ENCODE measurements at regions not wholly inside any gene's neighbourhood (a gene's known extent, or its start where the extent isn't known, plus 50 kb on each side); places are given as distances from the start of the nearest gene placed in this dataset.

GRCh38 chr3:178443634-178444033 lies 92.6 kb upstream of the KCNMB2 start:
- TF ChIP-seq ZFX (IDR thresholded peaks at IDR 0.05): no peak
- TF ChIP-seq CTCF (conservative IDR thresholded peaks at IDR 0.05): peak; percentile 67
- no peak overlapping the region for H3K27ac ChIP-seq

GRCh38 chr3:178445139-178445538 lies 91.1 kb upstream of the KCNMB2 start:
- peak overlapping the region; percentile 20; the same call in 1 of the 2 replicates for H3K27ac ChIP-seq
- TF ChIP-seq ZFX (IDR thresholded peaks at IDR 0.05): no peak
- TF ChIP-seq CTCF (conservative IDR thresholded peaks at IDR 0.05): no peak

- TF ChIP-seq ZFX (IDR thresholded peaks at IDR 0.05) (no peak), CTCF (conservative IDR thresholded peaks at IDR 0.05) (no peak)
- H3K27ac ChIP-seq: no peak overlapping the region
Measured at GRCh38 chr3:178446059-178446458, 90.2 kb upstream of the KCNMB2 start.

- TF ChIP-seq ZFX (IDR thresholded peaks at IDR 0.05) (no peak), CTCF (conservative IDR thresholded peaks at IDR 0.05) (no peak)
- no peak overlapping the region for H3K27ac ChIP-seq
Measured at GRCh38 chr3:178450476-178450875, 85.8 kb upstream of the KCNMB2 start.

- H3K27ac ChIP-seq: no peak overlapping the region
- no peak for TF ChIP-seq ZFX (IDR thresholded peaks at IDR 0.05)
- TF ChIP-seq CTCF (conservative IDR thresholded peaks at IDR 0.05): no peak
Measured at GRCh38 chr3:178451799-178452198, 84.4 kb upstream of the KCNMB2 start.

- peak overlapping the region; percentile 57 for H3K27ac ChIP-seq
- TF ChIP-seq ZFX (IDR thresholded peaks at IDR 0.05): no peak
- TF ChIP-seq CTCF (conservative IDR thresholded peaks at IDR 0.05): no peak
Measured at GRCh38 chr3:178454726-178455125, 81.5 kb upstream of the KCNMB2 start.

GRCh38 chr3:178455226-178455625 lies 81.0 kb upstream of the KCNMB2 start:
- H3K27ac ChIP-seq: peak overlapping the region; percentile 57; the same call in 1 of the 2 replicates
- TF ChIP-seq CTCF (conservative IDR thresholded peaks at IDR 0.05) (no peak), ZFX (IDR thresholded peaks at IDR 0.05) (no peak)

Data from C4-2B (cell line).